HG03135 (cell line): ENCODE measurements at regions not wholly inside any gene's neighbourhood (a gene's known extent, or its start where the extent isn't known, plus 50 kb on each side); places are given as distances from the start of the nearest gene placed in this dataset.
"Not testable (repeated sequence)": the region's sequence is repeated elsewhere in the genome, so short reads cannot be mapped to it uniquely, and the experiment has no call there.

Experiments used
- ATAC-seq: cut with Tn5 transposase; IDR thresholded peaks from one replicate; pipeline ENCODE4 v1.9.1; 2021; ENCODE audit warnings: mild to moderate bottlenecking, moderate library complexity; ENCODE audit not compliant: unreplicated experiment

- ATAC-seq, result no peak
Observed at GRCh38 chr6:56752009-56752408, 109.3 kb upstream of the DST start.

GRCh38 chr6:56751604-56752003, 108.9 kb upstream of the DST start:
- ATAC-seq, result no peak

- no peak for ATAC-seq
Observed at GRCh38 chr6:56750686-56751085, 108.0 kb upstream of the DST start.

DNA sequence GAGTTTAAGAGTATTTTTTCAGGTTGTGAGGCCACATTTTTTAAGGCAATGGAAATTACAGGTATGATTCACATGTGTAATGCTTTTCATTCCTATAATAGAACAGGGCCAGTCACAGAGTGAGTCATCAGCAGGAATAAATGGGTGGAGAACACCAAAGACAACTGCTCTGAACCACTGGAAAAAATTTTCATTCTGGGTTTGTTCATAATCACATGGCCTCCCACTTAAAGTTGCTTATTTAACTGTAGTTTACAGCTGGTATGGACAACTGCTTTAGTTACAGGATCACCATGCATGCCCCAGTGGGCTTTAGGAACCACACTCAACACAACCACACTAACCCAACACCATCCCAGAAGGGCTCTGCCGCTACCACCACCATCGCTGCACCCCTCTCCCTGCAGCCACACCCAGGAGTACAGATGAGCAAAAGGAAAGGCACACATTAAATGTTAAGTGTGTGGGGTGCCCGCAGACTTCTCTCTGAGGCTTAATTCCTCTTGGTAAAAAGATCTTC, 107.0 kb upstream of the DST start:
- ATAC-seq, result no peak

DNA sequence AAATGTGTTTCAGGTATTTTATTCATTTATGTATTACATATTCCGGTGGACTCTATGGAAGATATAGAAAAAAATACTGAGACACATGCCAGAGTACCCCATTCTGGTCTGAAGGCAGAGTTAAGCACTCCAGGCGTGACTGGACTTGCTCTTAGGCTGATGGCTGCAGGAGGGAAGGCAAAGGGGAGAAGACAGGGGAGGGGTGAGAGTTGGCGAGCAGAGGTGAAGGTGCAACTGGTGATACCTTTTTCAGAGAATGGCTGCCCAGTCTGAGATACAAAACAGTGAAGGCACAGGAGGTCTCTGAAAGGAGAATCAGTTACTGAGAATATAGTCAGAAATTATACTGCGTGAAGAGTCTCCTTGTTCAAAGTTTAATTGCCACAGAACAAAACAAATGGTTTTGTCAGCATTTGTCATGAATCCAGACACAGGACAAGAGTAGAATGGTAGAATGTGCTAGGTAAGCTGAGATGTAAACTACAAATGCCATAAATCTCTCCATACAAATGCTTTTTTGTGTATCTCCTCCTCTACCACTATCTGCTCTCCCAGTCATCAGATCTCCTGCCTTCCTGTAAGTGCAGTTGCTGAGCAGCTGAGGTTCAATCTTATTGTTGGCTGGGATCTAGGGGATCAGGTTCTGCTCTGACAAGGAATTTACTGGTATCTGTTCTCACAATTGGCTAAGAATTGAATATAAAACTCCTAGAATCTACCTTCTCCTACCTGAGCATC, 104.2 kb upstream of the DST start:
- ATAC-seq, result no peak

DNA sequence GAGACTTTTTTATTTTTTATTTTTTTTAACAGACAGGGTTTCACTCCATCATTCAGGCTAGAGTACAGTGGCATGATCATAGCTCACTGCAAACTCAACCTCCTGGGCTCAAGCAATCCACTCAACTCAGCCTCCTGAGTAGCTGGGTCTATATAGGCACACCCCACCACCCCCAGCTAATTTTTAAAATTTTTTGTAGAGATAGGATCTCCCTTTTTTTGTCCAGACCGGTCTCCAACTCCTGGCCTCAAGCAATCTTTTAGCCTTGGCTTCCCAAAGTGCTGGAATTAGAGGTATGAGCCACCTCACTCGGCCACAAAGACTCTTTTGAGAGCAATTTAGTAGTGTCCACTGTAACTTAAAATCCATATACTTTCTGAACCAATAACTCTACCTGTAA, 103.3 kb upstream of the DST start:
- no peak for ATAC-seq

DNA sequence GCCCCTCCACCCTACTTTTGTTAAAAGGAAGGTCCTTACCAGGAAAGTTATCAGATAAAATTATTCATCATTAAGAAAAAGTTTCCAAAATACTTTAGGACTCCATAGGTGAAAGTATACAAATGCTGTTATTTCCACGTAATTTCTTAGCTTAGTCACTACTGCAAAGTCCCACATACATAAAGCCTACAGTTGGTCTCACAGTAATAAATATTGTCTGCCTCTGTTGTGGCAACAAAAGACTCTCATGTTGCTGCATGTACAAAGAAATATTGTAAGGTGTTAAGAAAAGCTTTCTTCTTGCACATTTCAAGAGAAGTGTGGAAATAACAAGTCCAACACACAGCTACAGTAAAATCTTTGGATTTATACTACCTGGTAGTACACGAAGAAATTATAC, 102.4 kb upstream of the DST start:
- ATAC-seq, result no peak

DNA sequence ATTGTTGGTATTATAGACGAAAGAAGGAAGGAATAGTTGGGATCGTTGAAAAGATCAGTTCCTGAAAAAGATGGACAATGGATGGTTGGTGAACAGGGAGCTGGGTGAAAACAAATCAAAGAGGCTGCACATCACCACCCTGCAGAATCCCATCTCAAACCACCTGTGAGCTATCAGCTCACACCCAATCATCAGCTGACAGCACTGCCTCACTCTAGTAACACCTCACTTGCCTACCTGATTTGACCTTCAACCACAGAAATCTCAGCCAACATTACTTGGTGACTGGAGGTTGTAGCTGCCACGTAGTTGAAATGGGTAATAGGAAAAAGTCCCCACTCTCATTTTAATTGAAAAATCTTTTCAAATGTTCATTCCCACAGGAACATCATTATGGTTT, 101.8 kb upstream of the DST start:
- no peak for ATAC-seq

DNA sequence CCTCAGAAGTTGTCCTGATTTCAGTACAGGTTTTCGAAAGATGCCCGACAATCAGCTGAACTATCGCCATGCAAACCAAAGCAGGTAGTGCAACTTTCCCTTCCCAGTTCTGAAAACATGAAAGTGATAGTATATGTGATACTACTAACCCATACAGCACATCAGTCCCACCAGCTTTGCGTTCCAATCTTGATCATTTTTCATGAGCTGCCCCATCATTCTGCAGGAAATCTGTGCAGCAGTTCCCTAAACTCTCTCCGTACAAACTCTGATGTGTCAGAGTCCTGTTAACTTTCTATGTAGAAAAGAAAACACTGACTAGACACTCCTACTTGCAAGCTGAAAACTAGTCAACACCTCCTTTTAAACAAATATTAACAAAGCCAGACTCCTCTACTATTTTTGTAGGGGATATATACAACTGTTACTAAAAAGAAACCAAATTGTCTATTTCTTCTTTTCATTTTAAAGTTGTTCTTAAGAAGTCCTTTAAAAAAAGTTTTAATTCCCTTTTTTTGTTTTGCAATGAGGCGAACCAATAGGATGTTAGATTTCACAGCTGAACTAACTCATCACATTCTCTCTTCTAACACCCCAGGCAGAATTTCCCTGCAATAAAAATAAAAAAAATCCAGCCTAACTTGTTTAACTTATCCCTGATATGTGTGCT, 99.6 kb upstream of the DST start:
- no peak for ATAC-seq

- ATAC-seq, result no peak
Observed at GRCh38 chr6:56741472-56741871, 98.8 kb upstream of the DST start.

GRCh38 chr6:56739836-56740815, 97.4 kb upstream of the DST start:
- ATAC-seq, result no peak

DNA sequence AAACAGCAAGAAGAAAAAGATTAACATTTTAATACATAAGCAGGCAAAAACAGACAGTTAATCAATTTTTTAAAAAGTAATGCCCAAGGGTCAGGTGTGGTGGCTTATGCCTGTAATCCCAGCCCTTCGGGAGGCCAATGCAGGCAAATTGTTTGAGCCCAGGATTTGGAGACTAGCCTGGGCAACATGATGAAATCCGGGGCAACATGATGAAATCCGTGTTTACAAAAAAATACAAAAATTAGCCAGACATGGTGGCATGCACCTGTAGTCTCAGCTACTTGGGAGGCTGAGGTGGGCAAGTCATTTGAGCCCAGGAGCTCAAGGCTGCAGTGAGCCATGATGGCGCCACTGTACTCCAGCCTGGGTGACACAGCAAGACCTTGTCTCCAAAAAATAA, 94.1 kb upstream of the DST start:
- ATAC-seq, result no peak

GRCh38 chr6:56734335-56734734, 91.6 kb upstream of the DST start:
- no peak for ATAC-seq

DNA sequence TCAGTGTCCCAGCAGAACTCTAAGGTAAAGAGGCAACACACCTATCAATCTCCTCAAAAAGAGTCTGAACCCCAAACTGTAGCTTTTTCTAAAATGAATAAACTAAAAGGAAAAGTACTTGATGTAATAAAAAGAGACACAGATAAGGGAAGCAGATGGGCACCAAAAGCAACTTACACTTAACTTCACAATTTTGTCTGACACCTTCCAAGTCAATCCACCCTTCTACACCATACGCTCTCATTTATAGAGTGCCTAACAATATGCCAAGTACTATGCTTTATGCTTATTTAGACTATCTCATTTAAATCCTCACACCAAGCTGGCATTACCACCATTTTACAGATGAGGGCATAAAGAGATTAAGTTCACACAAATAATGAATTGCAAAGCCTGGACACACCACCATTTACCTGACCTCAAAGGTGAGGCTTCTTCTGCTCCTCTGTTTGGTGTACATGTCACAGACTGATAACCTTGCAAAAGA, 90.6 kb upstream of the DST start:
- no peak for ATAC-seq

GRCh38 chr6:56732517-56732916, 89.8 kb upstream of the DST start:
- ATAC-seq, result no peak

DNA sequence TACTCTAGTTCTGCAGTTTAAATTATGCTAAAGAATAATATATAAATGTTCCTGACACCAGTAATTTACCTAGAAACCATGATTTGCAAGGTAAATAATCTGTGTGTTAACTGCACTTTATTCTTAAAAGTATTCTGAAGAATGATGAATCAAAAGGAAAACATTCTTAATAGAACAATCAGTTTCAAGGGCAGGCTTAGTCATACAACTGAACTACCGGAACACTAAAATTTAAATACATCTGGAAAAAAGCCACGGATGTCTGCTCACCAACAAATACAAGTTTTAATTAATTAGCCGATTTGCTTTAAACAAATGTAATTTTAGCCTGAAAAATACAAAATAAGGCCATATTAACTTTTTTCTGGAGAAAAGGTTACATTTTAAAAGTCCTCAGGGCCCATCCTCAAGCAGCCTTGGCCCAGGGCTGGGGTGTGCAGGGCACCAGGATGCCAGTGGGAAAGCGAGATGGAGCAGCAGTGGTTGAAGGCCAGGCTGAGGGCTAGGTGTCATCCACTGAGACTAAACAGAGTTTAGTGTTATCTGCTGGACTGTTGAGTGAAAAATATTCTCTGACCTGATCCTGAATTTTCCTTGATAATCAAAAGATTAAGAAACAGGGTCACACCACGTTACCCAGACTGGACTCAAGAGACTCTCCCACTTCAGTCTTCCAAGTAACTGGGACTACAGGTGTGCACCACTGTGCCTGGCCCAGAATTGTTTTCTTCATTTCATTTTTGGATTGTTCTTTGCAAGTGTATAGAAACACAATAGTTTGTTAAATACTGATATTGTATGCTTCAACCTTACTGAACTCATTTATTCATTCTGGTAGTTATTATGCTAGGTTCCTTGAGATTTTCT, 88.2 kb upstream of the DST start:
- no peak for ATAC-seq

DNA sequence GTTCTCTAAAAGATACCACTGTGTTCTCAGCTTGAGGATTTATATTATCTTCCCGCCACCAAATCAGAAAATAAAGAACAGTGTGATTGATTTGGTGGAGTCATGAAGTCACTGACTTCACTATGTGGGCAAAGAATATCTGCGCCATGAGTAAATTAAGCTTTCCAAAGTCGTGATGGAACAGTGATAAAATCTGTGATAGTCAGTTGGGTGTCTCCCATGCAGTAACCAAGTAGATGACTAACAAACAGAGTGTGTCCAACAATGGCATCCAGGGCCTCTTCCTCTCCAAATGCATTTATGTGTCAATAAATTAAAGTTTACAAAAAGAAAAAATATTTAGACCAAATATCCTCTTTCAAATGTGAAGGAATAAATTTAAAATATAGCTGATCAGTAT, 87.0 kb upstream of the DST start:
- no peak for ATAC-seq

DNA sequence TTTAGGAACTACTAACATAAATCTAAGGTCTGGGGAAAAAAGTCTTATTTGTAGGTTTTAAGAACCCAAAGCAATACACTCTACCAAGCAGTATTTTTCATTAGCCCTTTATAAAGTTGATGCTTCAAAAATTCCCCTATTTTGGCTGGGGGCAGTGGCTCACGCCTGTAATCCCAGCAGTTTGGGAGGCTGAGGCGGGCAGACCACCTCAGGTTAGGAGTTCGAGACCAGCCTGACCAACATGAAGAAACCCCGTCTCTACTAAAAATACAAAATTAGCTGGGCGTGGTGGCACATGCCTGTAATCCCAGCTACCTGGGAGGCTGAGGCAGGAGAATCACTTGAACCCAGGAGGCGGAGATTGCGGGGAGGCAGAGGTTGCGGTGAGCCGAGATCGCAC, 86.5 kb upstream of the DST start:
- not testable (repeated sequence) for ATAC-seq

DNA sequence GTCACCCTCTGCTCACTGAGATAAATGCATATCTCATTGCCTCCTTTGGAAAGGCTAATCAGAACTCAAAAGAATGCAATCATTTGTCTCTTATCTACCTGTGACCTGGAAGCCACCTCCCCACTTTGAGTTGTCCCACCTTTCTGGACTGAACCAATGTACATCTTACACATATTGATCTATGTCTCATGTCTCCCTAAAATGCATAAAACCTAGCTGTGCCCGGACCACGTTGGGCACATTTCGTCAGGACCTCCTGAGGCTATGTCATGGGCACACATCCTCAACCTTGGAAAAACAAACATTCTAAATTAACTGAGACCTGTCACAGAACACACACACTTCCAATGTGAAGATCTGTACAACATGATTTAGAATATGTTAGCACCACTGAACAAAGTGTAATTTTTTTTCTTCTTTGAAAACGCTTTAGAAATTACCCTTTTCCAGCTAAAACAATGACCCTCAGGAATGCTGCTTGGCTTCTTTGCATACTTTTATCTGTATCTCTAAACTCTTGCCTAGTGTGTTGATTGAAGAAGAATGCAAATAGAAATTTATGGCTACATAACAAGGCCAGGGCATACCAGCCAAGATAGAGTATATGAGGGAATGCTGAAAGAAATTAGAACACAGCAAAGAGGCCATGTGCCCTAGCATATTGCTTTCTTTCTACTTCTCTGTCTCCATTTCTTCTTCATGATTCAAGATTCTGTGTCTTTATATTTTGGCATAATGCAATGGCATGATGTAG, 84.6 kb upstream of the DST start:
- ATAC-seq, result no peak

GRCh38 chr6:56725254-56725653, 82.6 kb upstream of the DST start:
- ATAC-seq, result no peak
